ENCODE measurements at regions not wholly inside any gene's neighbourhood (a gene's known extent, or its start where the extent isn't known, plus 50 kb on each side); places are given as distances from the start of the nearest gene placed in this dataset.
"Not testable (repeated sequence)": the region's sequence is repeated elsewhere in the genome, so short reads cannot be mapped to it uniquely, and the experiment has no call there.

- Mint-ChIP-seq H3K4me3 (no peak overlapping the region), H3K27me3 (no peaks in the 10 kb centered on the region), H3K9me3 (peaks cover 0 to 7% (median 0%) of the 10 kb centered on the region in 7 donors), H3K27ac (no peak overlapping the region), H3K4me1 (no peaks in the 10 kb centered on the region), H3K36me3 (no peaks in the 10 kb centered on the region)
- DNase-seq (no peak), ATAC-seq (ENCODE audit: low read depth in 2 of 2) (no peak)
Observed at GRCh38 chr3:75272691-75273090, 391.4 kb upstream of the FRG2C start.

GRCh38 chr3:75285531-75286148, 378.5 kb upstream of the FRG2C start:
- peaks cover under 1 to 12% (median 4%) of the 10 kb centered on the region in 7 donors for H3K9me3 Mint-ChIP-seq
- not testable (repeated sequence) for H3K27me3 Mint-ChIP-seq; ATAC-seq (ENCODE audit: low read depth in 2 of 2); DNase-seq; H3K4me3 Mint-ChIP-seq; H3K36me3 Mint-ChIP-seq; H3K4me1 Mint-ChIP-seq
- peak overlapping the region in 1 of 6 donors; percentile 63 for H3K27ac Mint-ChIP-seq

GRCh38 chr3:75288972-75289574, 375.1 kb upstream of the FRG2C start:
- H3K27me3 Mint-ChIP-seq; H3K27ac Mint-ChIP-seq; H3K36me3 Mint-ChIP-seq; H3K4me1 Mint-ChIP-seq; ATAC-seq (ENCODE audit: low read depth in 2 of 2); H3K4me3 Mint-ChIP-seq; DNase-seq; H3K9me3 Mint-ChIP-seq: not testable (repeated sequence)

GRCh38 chr3:75294124-75294523, 370.0 kb upstream of the FRG2C start:
- H3K36me3 Mint-ChIP-seq = peaks cover 0 to 8% of the 10 kb centered on the region in 2 donors
- no peaks in the 10 kb centered on the region for H3K27me3 Mint-ChIP-seq
- H3K27ac Mint-ChIP-seq = peak overlapping the region in 1 of 6 donors; percentile 63
- peak overlapping the region in 1 of 8 donors; percentile 71 for H3K4me3 Mint-ChIP-seq
- peaks cover 0 to 13% (median 9%) of the 10 kb centered on the region in 7 donors for H3K9me3 Mint-ChIP-seq
- DNase-seq (no peak), ATAC-seq (ENCODE audit: low read depth in 2 of 2) (no peak)
- H3K4me1 Mint-ChIP-seq = no peaks in the 10 kb centered on the region

- Mint-ChIP-seq H3K27ac (no peak overlapping the region), H3K4me1 (no peaks in the 10 kb centered on the region), H3K36me3 (peaks cover 0 to 8% of the 10 kb centered on the region in 2 donors), H3K4me3 (no peak overlapping the region), H3K9me3 (peaks cover 0 to 13% (median 9%) of the 10 kb centered on the region in 7 donors), H3K27me3 (no peaks in the 10 kb centered on the region)
- DNase-seq = no peak
- ATAC-seq (ENCODE audit: low read depth in 2 of 2) = no peak
Observed at GRCh38 chr3:75295013-75295412, 369.1 kb upstream of the FRG2C start.

- Mint-ChIP-seq H3K4me1 (no peaks in the 10 kb centered on the region), H3K9me3 (peaks cover 0 to 13% (median 8%) of the 10 kb centered on the region in 7 donors), H3K36me3 (peaks cover 0 to 8% of the 10 kb centered on the region in 2 donors), H3K27me3 (no peaks in the 10 kb centered on the region), H3K27ac (no peak overlapping the region), H3K4me3 (no peak overlapping the region)
- no peak for DNase-seq
- no peak for ATAC-seq (ENCODE audit: low read depth in 2 of 2)
Observed at GRCh38 chr3:75296858-75297257, 367.3 kb upstream of the FRG2C start.

GRCh38 chr3:75300606-75301005, 363.5 kb upstream of the FRG2C start:
- no peak overlapping the region for H3K27ac Mint-ChIP-seq
- no peaks in the 10 kb centered on the region for H3K4me1 Mint-ChIP-seq
- H3K36me3 Mint-ChIP-seq = peaks cover 0 to 8% of the 10 kb centered on the region in 2 donors
- ATAC-seq (ENCODE audit: low read depth in 2 of 2) = no peak
- H3K9me3 Mint-ChIP-seq = peaks cover 0 to 13% (median 9%) of the 10 kb centered on the region in 7 donors
- no peak overlapping the region for H3K4me3 Mint-ChIP-seq
- H3K27me3 Mint-ChIP-seq = no peaks in the 10 kb centered on the region
- DNase-seq = no peak

GRCh38 chr3:75301050-75301449, 363.1 kb upstream of the FRG2C start:
- H3K27ac Mint-ChIP-seq; ATAC-seq (ENCODE audit: low read depth in 2 of 2); H3K4me1 Mint-ChIP-seq; H3K4me3 Mint-ChIP-seq; DNase-seq; H3K27me3 Mint-ChIP-seq; H3K36me3 Mint-ChIP-seq: not testable (repeated sequence)
- peaks cover 0 to 13% (median 9%) of the 10 kb centered on the region in 7 donors for H3K9me3 Mint-ChIP-seq

- H3K36me3 Mint-ChIP-seq = no peaks in the 10 kb centered on the region
- no peaks in the 10 kb centered on the region for H3K4me1 Mint-ChIP-seq
- peak overlapping the region in 1 of 6 donors; percentile 3 for H3K27ac Mint-ChIP-seq
- no peak overlapping the region for H3K4me3 Mint-ChIP-seq
- no peak for ATAC-seq (ENCODE audit: low read depth in 2 of 2)
- H3K9me3 Mint-ChIP-seq = peaks cover 0 to 4% (median 2%) of the 10 kb centered on the region in 7 donors
- H3K27me3 Mint-ChIP-seq = peaks cover 0 to 10% (median 0%) of the 10 kb centered on the region in 3 donors
- DNase-seq = no peak
Observed at GRCh38 chr3:75303741-75304140, 360.4 kb upstream of the FRG2C start.

- H3K27me3 Mint-ChIP-seq = peaks cover 0 to 16% (median 0%) of the 10 kb centered on the region in 3 donors
- no peak overlapping the region for H3K4me3 Mint-ChIP-seq
- H3K27ac Mint-ChIP-seq = no peak overlapping the region
- H3K36me3 Mint-ChIP-seq = no peaks in the 10 kb centered on the region
- H3K4me1 Mint-ChIP-seq = no peaks in the 10 kb centered on the region
- DNase-seq (no peak), ATAC-seq (ENCODE audit: low read depth in 2 of 2) (no peak)
- peaks cover 0 to 6% (median 0%) of the 10 kb centered on the region in 7 donors for H3K9me3 Mint-ChIP-seq
Observed at GRCh38 chr3:75305901-75306300, 358.2 kb upstream of the FRG2C start.

GRCh38 chr3:75311306-75311705, 352.8 kb upstream of the FRG2C start:
- H3K27me3 Mint-ChIP-seq = peaks cover 0 to 19% (median 0%) of the 10 kb centered on the region in 3 donors
- not testable (repeated sequence) for DNase-seq

GRCh38 chr3:75312469-75312868, 351.7 kb upstream of the FRG2C start:
- not testable (repeated sequence) for ATAC-seq (ENCODE audit: low read depth in 2 of 2); H3K4me3 Mint-ChIP-seq; H3K9me3 Mint-ChIP-seq; H3K4me1 Mint-ChIP-seq; H3K36me3 Mint-ChIP-seq; H3K27ac Mint-ChIP-seq; DNase-seq
- H3K27me3 Mint-ChIP-seq = peaks cover 0 to 19% (median 0%) of the 10 kb centered on the region in 3 donors

More at GRCh38 chr3:75311306-75311705, 352.8 kb upstream of the FRG2C start:
- ATAC-seq (ENCODE audit: low read depth in 2 of 2); H3K4me3 Mint-ChIP-seq; H3K9me3 Mint-ChIP-seq; H3K36me3 Mint-ChIP-seq; H3K4me1 Mint-ChIP-seq: not testable (repeated sequence)
- H3K27ac Mint-ChIP-seq = peak overlapping the region in 1 of 6 donors; percentile 40

GRCh38 chr3:75319776-75320175, 344.4 kb upstream of the FRG2C start:
- peaks cover 0 to 12% (median 0%) of the 10 kb centered on the region in 3 donors for H3K27me3 Mint-ChIP-seq
- not testable (repeated sequence) for H3K9me3 Mint-ChIP-seq; ATAC-seq (ENCODE audit: low read depth in 2 of 2); H3K4me3 Mint-ChIP-seq; H3K4me1 Mint-ChIP-seq; H3K36me3 Mint-ChIP-seq; H3K27ac Mint-ChIP-seq; DNase-seq

GRCh38 chr3:75320369-75320768, 343.8 kb upstream of the FRG2C start:
- Mint-ChIP-seq H3K4me1 (no peaks in the 10 kb centered on the region), H3K36me3 (no peaks in the 10 kb centered on the region), H3K9me3 (peaks cover 0 to 3% (median 0%) of the 10 kb centered on the region in 7 donors), H3K27ac (no peak overlapping the region), H3K4me3 (no peak overlapping the region), H3K27me3 (peaks cover 0 to 11% (median 0%) of the 10 kb centered on the region in 3 donors)
- no peak for ATAC-seq (ENCODE audit: low read depth in 2 of 2)
- no peak for DNase-seq

Measured in naive B cell (primary cell).